ENCODE measurements at regions not wholly inside any gene's neighbourhood (a gene's known extent, or its start where the extent isn't known, plus 50 kb on each side); places are given as distances from the start of the nearest gene placed in this dataset.

DNA sequence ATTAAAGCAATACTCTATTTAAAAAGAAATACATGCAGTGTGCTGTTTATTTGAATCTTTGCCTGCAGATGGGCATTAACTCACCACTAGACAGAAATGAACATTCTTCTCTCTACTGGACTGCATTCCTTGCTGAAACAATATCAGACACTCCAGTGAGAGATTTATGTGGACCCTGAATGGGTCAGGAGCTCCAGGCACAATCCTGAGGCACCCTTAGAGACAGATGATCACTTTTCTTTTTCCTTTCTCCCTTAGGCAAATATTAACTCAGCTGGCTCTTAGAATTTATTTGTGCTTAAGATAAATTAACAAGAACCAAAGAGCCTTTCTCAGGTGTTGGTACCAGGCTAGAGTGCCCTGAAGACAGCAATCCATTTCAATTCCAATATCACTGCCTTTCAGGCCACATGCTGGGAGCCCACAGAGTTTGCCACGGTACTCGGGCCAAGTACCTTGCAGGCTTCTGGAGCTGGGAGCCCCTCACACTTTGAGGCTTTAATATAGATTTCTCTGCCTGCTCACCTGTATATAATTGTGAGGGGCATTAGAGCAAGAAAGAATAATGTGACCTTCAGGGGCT lies 173.0 kb downstream of the EMP1 start:
- DNase-seq (peak in 2 of 5 donors; percentile 38 to 70), FAIRE-seq (no peak)
- intact Hi-C loops (cut with DNase I), result no loop called here
- H3K36me3 ChIP-seq (ENCODE audit: control insufficient read depth in 2 of 3, insufficient read depth in 3 of 3, low read length in 3 of 3), result no peaks in the 10 kb centered on the region
- no peak overlapping the region for H3K27ac ChIP-seq (ENCODE audit: low read depth in 2 of 2, low read length in 2 of 2)
- TF ChIP-seq, protein P1, sequence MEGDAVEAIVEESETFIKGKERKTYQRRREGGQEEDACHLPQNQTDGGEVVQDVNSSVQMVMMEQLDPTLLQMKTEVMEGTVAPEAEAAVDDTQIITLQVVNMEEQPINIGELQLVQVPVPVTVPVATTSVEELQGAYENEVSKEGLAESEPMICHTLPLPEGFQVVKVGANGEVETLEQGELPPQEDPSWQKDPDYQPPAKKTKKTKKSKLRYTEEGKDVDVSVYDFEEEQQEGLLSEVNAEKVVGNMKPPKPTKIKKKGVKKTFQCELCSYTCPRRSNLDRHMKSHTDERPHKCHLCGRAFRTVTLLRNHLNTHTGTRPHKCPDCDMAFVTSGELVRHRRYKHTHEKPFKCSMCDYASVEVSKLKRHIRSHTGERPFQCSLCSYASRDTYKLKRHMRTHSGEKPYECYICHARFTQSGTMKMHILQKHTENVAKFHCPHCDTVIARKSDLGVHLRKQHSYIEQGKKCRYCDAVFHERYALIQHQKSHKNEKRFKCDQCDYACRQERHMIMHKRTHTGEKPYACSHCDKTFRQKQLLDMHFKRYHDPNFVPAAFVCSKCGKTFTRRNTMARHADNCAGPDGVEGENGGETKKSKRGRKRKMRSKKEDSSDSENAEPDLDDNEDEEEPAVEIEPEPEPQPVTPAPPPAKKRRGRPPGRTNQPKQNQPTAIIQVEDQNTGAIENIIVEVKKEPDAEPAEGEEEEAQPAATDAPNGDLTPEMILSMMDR (IDR thresholded peaks at IDR 0.05; ENCODE audit: borderline replicate concordance, extremely low read depth, insufficient read depth), result no peak
- peaks cover 0 to 5% (median 0%) of the 10 kb centered on the region in 3 donors for H3K4me1 ChIP-seq (ENCODE audit: control insufficient read depth in 2 of 3, insufficient read depth in 2 of 3, low read depth in 1 of 3, low read length in 3 of 3)
- H3K9me3 ChIP-seq (ENCODE audit: control insufficient read depth in 2 of 3, insufficient read depth in 1 of 3, low read length in 3 of 3), result no peaks in the 10 kb centered on the region
- no peaks in the 10 kb centered on the region for H3K27me3 ChIP-seq (ENCODE audit: control insufficient read depth, insufficient read depth, low read length)
- H3K9ac ChIP-seq (ENCODE audit: low read length in 3 of 3), result no peak overlapping the region
- no peak overlapping the region for H3K4me3 ChIP-seq (ENCODE audit: low read length in 3 of 3)

DNA sequence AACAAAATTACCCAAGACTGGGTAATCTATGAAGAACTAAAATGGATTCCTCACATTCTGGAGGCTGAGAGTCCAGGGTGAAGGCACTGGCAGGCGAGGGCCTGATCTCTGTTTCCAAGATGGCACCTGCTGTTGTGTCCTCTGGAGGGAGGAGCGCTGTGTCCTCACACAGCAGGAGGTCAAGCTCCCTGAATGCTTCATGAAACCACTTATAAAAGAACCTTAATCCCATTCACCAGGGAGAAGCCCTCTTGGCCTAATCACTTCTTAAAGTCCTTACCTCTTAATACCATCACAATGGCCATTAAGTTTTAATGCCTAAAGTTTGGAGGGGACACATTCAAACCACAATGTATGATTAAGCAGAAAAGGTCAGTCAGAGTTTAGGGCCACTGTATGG lies 172.4 kb downstream of the EMP1 start:
- Histone ChIP-seq H3K36me3 (ENCODE audit: control insufficient read depth in 2 of 3, insufficient read depth in 3 of 3, low read length in 3 of 3) (no peaks in the 10 kb centered on the region), H3K4me3 (ENCODE audit: low read length in 3 of 3) (no peak overlapping the region)

DNA sequence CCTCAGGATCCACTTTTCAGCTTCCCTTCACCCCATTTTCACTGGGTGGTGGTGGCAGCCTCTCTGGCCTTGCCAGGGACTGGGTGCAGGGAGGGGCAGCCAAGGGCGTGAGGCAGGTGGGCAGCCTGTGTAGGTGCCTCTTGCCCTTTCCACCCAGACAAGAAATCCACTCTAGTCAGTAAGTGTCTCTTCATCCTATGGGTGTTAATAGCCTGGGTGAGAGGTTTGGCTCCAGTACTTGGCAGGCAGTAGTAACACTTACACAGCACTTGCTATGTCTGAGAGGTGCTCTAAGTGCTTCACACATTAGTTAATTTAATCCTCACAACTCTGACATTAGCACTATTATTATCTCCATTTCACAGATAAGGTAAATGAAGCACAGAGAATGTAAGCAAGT lies 171.9 kb downstream of the EMP1 start:
- intact Hi-C loops (cut with DNase I), result no loop called here
- no peak for DNase-seq

More for the DNA sequence above, 172.4 kb downstream of the EMP1 start:
- H3K4me1 ChIP-seq (ENCODE audit: control insufficient read depth in 2 of 3, insufficient read depth in 2 of 3, low read depth in 1 of 3, low read length in 3 of 3), result peaks cover 0 to 5% (median 0%) of the 10 kb centered on the region in 3 donors
- intact Hi-C loops (cut with DNase I), result no loop called here
- no peak overlapping the region for H3K9ac ChIP-seq (ENCODE audit: low read length in 3 of 3)
- no peaks in the 10 kb centered on the region for H3K9me3 ChIP-seq (ENCODE audit: control insufficient read depth in 2 of 3, insufficient read depth in 1 of 3, low read length in 3 of 3)
- TF ChIP-seq, protein P1 (IDR thresholded peaks at IDR 0.05; ENCODE audit: borderline replicate concordance, extremely low read depth, insufficient read depth), result no peak
- FAIRE-seq (no peak), DNase-seq (no peak)
- no peak overlapping the region for H3K27ac ChIP-seq (ENCODE audit: low read depth in 2 of 2, low read length in 2 of 2)
- no peaks in the 10 kb centered on the region for H3K27me3 ChIP-seq (ENCODE audit: control insufficient read depth, insufficient read depth, low read length)

More for the DNA sequence above, 171.9 kb downstream of the EMP1 start:
- no peaks in the 10 kb centered on the region for H3K27me3 ChIP-seq (ENCODE audit: control insufficient read depth, insufficient read depth, low read length)
- FAIRE-seq, result no peak
- TF ChIP-seq, protein P1 (IDR thresholded peaks at IDR 0.05; ENCODE audit: borderline replicate concordance, extremely low read depth, insufficient read depth), result no peak
- peaks cover 0 to 5% (median 0%) of the 10 kb centered on the region in 3 donors for H3K4me1 ChIP-seq (ENCODE audit: control insufficient read depth in 2 of 3, insufficient read depth in 2 of 3, low read depth in 1 of 3, low read length in 3 of 3)
- no peak overlapping the region for H3K9ac ChIP-seq (ENCODE audit: low read length in 3 of 3)
- no peaks in the 10 kb centered on the region for H3K36me3 ChIP-seq (ENCODE audit: control insufficient read depth in 2 of 3, insufficient read depth in 3 of 3, low read length in 3 of 3)
- no peak overlapping the region for H3K27ac ChIP-seq (ENCODE audit: low read depth in 2 of 2, low read length in 2 of 2)
- H3K4me3 ChIP-seq (ENCODE audit: low read length in 3 of 3), result no peak overlapping the region
- H3K9me3 ChIP-seq (ENCODE audit: control insufficient read depth in 2 of 3, insufficient read depth in 1 of 3, low read length in 3 of 3), result no peaks in the 10 kb centered on the region
